GM18868 (cell line): ENCODE measurements at regions not wholly inside any gene's neighbourhood (a gene's known extent, or its start where the extent isn't known, plus 50 kb on each side); places are given as distances from the start of the nearest gene placed in this dataset.
"Not testable (repeated sequence)": the region's sequence is repeated elsewhere in the genome, so short reads cannot be mapped to it uniquely, and the experiment has no call there.

Source experiments
- ATAC-seq: cut with Tn5 transposase; IDR thresholded peaks from one replicate; pipeline ENCODE4 v1.9.1; 2021; ENCODE audit warnings: mild to moderate bottlenecking, moderate library complexity; ENCODE audit not compliant: unreplicated experiment

DNA sequence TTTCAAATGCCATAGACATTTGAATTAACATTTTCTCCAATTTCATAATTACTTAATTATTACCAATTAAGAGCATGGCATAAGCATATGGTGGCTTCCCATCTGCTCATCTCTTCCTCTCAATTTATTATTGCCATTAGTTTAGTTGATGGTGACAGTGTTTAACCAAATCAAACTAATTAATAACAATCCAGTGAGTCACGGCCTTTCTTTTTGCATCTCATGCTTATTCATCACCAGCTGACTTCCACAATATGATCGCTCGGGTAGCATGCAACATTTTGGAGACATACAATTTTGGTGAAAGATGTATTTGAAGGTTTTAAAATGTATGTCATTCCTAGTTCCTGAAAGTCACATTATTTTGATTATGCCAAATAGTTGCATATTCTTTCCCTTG is 172.8 kb upstream of the TACR3 start:
- ATAC-seq = no peak

DNA sequence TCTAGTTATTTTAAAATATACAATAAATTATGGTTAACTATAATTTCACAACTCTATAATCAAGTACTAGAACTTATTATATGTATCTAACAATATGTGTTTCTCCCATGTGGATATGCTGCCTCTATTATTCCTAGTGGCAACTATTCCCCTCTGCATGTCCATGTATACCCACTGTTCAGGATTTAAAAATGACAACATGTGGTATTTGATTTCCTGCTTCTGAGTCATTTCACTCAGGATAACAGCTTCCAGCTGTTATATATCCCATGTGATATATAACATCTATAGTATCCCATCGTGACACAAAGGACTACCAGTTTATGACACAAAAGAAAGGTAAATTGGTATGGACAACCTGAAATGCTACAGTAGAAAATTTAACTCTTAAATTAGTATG is 167.4 kb upstream of the TACR3 start:
- no peak for ATAC-seq

DNA sequence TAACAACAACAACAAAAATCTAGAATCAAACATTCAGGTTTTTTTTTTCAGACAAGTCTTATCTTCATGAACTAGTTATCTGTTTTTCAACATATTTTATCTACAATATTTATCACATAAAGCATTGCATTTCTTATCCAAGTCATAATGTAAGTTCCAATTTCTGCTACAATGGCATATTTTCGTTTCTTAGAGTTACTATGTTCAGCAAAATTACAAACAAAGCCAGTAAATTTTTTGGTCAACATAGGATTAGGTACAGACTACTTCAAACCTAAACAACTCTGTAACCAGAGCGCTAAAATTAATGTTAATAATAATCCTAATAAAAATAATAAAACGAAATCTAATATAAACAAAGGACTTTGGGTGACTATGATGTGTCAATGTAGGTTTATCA is 165.4 kb upstream of the TACR3 start:
- no peak for ATAC-seq

DNA sequence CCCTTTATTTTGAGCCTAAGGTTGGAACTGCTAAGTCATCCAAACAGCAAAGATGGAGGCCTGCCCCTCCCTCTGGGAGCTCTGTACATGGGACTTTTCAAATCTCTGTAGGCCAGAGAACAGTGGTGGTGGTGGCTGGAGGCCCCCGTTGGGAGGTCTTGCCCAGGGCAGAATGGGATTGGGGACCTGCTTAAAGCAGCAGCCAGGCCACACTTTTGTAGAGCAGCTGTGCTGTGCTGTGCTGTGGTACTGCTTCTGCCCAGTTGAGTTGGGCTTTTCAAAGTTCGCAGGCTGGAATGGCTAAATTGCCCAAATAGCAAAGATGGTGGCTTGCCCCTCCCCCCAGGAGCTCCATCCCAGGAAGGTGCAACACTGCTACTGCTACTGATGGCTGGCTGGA is 147.5 kb upstream of the TACR3 start:
- no peak for ATAC-seq

DNA sequence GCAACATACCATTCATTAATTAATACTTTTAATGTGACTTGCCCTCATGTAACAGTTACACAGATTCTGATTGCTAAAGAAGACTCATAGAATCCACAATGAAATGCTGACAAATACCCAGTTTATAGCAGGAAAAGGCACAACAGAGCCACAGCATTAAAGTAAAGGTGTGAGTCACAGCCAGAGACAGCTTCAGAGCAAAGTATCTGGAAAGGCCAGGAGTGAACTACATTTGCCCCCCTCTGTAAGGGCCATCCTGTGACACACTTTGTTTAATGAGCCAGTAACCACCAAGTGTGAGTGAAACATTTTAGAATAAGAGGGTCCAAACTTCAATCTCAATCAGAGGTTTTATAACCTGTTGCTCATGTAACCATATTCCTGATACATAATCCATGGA is 133.8 kb upstream of the TACR3 start:
- no peak for ATAC-seq

DNA sequence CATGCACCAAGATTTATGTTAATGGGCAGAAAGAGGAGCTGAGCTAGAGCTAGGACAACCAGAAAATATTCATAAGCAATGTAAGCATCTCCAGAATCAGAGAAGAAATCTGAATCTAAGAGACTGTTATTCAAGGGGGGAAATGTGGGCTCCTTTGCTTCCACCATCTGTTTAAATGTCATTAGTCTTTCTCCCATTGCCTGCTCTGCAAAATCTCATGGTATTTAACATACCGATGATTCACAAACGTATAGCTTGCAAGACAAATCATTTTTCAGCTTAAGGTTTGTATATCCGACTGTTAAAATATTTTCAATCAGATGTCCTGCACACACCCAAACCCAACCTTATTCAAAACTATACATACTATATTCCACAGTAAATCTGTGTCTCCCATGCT is 133.4 kb upstream of the TACR3 start:
- ATAC-seq = no peak

DNA sequence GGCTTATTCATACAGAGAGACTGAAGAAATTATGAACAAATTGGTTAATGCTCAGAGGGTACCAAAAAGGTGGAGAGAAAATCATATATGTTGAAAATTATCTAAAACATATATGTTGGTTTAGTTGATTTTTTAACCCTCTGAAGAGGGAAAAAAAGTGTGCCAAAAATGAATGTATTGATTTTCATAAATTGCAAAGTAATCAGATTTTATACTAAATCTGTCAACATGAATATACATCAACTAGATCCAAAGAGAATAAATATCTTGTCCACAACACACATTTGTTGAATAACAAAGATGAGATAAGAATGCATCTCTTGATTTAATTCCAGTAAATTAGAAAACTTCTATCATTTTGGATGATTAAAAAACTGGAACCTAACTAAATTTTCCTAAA is 125.3 kb upstream of the TACR3 start:
- no peak for ATAC-seq

DNA sequence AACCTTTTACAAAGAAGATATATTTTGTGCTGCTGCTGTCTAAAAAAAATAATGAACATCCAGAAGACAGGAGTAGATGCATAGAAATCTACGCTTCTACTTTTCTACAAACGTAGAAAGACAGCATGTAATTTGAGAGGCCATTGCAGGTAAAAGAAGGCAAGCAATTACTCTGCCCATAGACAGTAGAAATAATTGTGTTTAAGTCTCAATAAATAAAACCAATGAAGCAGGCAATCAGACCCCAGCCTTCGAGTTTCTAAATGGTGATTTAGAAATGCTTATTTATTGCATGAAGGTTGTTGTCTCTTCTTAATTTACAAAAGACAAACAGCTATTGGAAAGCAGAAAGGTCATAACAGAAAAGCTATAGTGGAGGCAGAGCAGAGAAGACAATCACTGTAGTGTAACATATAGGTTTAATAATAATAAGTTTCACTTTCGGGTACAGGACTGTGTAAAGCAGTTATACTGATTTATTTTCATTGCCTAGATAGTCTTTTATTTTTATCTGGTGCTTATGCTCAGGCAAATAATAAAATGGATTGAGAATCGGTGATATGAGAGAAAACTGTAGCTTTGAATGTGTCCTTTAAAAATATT is 123.0 kb upstream of the TACR3 start:
- no peak for ATAC-seq

DNA sequence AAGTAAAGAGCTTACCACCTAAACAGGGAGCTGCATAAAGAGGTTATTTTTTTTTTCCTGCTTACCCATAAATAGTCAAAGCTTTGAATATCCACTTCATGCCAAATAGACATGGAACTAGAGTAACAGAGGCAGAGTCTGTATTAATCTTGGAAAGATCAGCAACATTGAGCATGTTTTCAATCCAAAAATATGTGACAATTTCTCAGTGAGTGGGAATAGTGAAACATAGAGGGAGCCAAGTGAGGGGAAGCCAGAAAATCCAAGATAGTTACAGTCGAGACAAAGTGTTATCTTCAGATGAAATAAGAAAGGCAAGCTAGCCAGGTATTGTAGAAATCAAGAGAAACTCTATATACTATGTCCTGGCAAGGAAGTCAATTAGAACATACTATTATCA is 122.3 kb upstream of the TACR3 start:
- no peak for ATAC-seq

DNA sequence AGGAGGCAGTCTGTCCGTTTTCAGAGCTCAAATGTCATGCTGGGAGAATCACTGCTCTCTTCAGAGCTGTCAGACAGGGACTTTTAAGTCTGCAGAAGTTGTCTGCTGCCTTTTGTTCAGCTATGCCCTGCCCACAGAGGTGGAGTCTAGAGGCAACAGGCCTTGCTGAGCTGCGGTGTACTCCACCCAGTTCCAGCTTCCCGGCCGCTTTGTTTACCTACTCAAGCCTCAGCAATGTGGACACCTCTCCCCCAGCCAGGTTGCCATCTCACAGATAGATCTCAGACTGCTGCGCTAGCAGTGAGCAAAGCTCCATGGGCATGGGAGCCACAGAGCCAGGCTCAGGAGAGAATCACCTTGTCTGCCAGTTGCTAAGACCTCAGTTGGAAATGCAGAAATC is 90.5 kb upstream of the TACR3 start:
- not testable (repeated sequence) for ATAC-seq

DNA sequence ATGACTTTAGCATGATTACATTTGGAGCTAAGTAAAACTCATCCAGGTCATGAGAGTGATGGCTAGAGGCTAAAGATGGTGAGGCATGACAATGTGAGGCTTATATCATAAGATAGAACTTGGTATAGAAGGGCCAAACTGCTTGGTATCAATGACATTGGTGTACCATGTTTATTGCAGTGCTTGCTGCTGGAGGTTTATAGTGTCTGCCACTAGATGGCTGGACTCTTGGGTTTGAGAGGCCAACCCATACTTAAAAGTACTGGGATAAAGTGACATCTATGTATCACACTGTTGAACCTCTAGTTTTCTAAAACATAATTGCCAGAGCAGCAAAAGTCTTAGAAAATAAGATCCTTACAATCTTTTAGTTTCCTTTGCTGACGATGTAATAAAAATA is 83.0 kb upstream of the TACR3 start:
- no peak for ATAC-seq

DNA sequence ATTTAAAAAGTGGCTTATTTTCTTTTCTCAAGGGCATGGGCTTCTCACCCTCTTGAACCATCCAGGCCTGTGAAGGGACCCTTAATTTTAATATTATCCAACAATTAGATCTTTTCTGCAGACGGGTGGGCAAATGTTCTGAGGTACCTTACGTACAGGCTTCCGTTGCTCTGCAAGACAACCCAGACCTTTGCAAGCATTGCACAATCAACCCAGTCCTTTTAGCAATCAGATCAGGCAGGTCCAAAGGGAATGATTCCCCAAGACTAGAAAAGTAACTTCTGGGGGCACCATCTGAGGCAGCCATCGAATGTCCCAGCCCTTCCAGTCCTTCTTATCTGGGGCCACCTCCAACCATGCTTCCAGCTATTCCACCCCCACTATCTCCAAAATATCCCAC is 67.3 kb upstream of the TACR3 start:
- no peak for ATAC-seq

DNA sequence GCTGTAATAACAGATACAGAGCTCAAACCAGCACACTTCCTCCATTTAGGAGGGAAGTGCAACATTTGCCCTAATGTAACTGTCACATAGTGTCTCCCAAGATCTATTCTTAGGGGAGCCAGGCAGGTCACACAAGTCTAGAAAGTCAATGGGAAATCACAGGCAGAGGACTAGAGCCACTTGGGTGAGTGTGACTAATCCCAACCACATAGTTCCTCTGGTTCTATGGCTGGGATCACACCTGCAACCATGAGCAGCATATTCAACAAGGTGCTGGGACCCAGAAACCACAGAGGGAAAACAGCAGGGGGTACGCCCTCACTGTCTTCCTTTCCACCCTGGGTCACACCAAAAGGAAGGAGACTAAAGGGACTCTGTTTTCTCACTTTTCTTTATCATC is 66.8 kb upstream of the TACR3 start:
- ATAC-seq = no peak

DNA sequence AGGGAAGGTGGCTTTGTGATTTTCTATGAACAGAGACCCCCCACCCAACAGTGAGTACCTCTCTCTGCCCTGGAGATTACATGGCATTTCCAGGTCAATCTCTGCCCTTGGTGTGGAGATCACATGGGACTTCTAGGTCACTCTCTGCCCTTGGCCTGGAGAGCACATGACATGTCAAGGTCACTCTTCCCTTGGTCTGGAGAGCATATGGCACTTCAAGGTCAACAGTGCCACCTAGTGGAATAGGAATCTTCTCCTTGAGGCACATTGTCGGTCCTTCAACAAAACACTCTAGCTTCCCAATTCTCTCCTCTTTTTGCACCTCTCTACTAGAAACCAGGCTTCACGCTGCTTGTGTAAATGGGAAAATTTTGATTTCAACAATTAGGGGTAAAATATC is 66.2 kb upstream of the TACR3 start:
- peak; percentile 83 for ATAC-seq

DNA sequence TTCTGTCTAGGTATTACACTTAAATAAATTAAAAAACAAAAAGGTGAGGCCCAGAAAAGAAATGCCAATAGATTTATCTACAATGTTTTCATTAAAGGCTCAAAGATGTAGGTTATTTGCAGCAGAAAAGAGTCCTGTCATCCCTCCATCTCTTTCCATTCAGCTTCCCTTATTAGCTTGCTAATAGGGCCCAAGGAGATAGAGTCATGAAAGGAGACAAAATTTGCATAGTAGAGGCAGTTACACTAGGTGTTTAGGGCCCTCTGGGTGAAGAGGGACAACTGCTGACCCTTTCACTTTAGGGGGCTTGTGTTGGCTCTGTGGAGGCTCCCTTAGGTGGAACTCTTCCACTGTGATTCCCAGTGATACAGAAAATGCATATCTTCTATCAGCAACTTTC is 58.4 kb upstream of the TACR3 start:
- no peak for ATAC-seq

DNA sequence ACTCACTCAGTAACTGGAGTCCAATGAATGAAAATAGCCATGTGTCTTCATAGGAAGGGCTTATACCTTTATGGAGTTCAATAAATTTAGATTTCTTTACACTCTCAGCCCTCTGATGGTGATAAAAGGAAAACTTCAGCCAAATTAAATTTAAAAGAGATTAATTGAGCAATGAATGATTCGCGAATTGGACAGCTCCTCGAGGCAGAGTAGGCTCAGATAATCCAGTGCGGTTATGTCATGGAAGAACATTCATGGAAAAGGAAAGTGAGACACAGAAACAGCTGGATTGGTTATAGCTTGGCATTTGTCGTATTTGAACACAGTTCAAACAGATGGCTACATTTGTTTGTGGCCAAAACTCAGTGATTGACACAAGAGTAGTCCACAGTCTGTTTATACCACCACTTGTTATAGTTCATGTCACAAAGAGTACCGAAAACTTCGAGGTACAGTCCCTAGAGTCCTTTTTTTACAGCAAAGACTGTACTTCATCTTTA is 54.6 kb upstream of the TACR3 start:
- ATAC-seq = no peak

DNA sequence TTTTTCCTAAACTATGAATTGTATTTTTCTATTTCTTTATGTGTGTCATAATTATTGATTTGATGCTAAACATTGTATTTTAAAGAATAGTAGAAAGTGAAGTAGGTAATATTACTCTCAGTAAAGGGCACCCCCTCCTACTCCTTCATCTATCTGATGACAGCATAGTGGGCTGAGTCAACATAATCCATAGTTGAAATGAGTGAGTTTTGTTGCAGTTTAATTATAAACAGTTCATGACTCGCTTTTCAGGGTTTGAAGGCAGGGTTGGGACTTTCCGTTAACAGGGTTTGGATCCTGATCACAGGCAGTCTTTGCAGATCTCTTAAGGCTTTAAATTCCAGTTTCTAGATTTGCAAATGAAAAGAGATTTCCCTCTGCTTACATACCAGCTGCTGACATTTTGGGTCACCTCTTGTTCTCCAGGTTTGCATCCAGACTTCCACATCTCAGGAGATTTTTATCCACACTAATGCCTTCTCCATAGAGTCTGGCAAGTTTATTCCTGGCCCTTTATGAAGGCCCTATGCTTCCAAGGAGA is 54.0 kb upstream of the TACR3 start:
- ATAC-seq = no peak
